Prostate gland (tissue), 2 donors: ENCODE measurements at regions not wholly inside any gene's neighbourhood (a gene's known extent, or its start where the extent isn't known, plus 50 kb on each side); places are given as distances from the start of the nearest gene placed in this dataset.

ENCODE experiments used
- DNase-seq: peaks from one replicate; pipeline ENCODE4 v3.0.0-alpha.2; 2019; ENCODE audit warnings: low spot score
- H3K27ac ChIP-seq, 2 donors: fragments of 200-600 bp; sonication (generic); 2 replicates each; pipeline ENCODE4 v1.5.1; 2017 to 2019
- H3K27me3 ChIP-seq: fragments of 200-600 bp; sonication (generic); replicated peaks from 2 replicates; pipeline ENCODE4 v1.5.1; 2019; ENCODE audit not compliant: insufficient read depth
- H3K36me3 ChIP-seq, 2 donors: fragments of 200-600 bp; sonication (generic); 1 replicate in 1 of 2; 2 replicates in 1 of 2; pipeline versions ENCODE4 v1.5.1 to v1.8.1; 2017 to 2019
- H3K4me1 ChIP-seq: fragments of 200-600 bp; sonication (generic); replicated peaks from 2 replicates; pipeline ENCODE4 v1.5.1; 2019
- H3K4me3 ChIP-seq, 2 donors: fragments of 200-600 bp; sonication (generic); 2 replicates each; pipeline ENCODE4 v1.5.1; 2017 to 2019
- H3K9me3 ChIP-seq: fragments of 200-600 bp; sonication (generic); 2 replicates; pipeline ENCODE4 v1.5.1; 2017
- POLR2A ChIP-seq: fragments of 450-650 bp; IDR thresholded peaks from one replicate; pipeline ENCODE4 v1.6.1; 2016; ENCODE audit warnings: antibody characterized with exemption, mild to moderate bottlenecking
- POLR2AphosphoS5 ChIP-seq: sonication (generic); formaldehyde crosslinking; IDR thresholded peaks from one replicate; pipeline ENCODE4 v1.6.1; 2017; ENCODE audit warnings: antibody characterized with exemption
- WGBS: methylation state at CpG from one replicate; pipeline ENCODE4 v1.1.5; 2018; 5-methylcytosine and 5-hydroxymethylcytosine counted together
- intact Hi-C: fragments of 100-400 bp; cut with DNase I; formaldehyde crosslinking; loops from one replicate; pipeline ENCODE4 v1.14.2; 2022
- TF ChIP-seq, protein P1 (sequence below), 4 experiments: fragments of 200-600 bp in 2 of 4; fragments of 450-650 bp in 2 of 4; sonication (generic) in 2 of 4; IDR thresholded peaks; 1 replicate in 3 of 4; 2 replicates in 1 of 4; pipeline ENCODE4 v1.5.1; 2016 to 2019; ENCODE audit warnings: antibody characterized with exemption in 4 of 4, mild to moderate bottlenecking in 2 of 4, moderate library complexity in 2 of 4

GRCh38 chr18:61196750-61197149 lies 136.5 kb upstream of the CDH20 start:
- TF ChIP-seq, protein P1, sequence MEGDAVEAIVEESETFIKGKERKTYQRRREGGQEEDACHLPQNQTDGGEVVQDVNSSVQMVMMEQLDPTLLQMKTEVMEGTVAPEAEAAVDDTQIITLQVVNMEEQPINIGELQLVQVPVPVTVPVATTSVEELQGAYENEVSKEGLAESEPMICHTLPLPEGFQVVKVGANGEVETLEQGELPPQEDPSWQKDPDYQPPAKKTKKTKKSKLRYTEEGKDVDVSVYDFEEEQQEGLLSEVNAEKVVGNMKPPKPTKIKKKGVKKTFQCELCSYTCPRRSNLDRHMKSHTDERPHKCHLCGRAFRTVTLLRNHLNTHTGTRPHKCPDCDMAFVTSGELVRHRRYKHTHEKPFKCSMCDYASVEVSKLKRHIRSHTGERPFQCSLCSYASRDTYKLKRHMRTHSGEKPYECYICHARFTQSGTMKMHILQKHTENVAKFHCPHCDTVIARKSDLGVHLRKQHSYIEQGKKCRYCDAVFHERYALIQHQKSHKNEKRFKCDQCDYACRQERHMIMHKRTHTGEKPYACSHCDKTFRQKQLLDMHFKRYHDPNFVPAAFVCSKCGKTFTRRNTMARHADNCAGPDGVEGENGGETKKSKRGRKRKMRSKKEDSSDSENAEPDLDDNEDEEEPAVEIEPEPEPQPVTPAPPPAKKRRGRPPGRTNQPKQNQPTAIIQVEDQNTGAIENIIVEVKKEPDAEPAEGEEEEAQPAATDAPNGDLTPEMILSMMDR (IDR thresholded peaks at IDR 0.05), result no peak
- TF ChIP-seq POLR2A (no peak), POLR2AphosphoS5 (no peak)
- no peaks in the 10 kb centered on the region for H3K9me3 ChIP-seq
- H3K4me1 ChIP-seq, result no peaks in the 10 kb centered on the region
- no peak overlapping the region for H3K4me3 ChIP-seq
- no peak overlapping the region for H3K27ac ChIP-seq
- no peaks in the 10 kb centered on the region for H3K36me3 ChIP-seq
- intact Hi-C loops, result no loop called here
- no peak for DNase-seq
- H3K27me3 ChIP-seq, result no peaks in the 10 kb centered on the region
- WGBS, result 71% methylated on average over 4 of the region's 4 CpGs

DNA sequence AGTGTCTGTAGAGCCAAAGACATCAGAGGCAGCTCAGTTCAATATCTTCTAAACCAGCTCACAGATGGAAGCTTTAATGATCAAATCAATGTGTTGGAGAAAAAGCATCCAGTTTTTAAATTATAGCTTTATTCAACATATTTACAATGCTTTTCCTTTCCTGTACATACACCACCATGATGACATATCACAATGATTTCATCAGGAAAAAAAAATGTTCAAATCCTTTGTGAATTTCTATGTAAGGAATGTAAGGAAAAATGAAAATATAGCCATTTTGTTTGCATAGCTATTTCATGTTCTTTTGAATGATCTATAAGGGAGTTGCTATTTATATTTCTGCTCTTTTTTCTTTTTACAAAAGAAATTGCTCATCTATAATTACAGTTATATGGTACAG lies 134.7 kb upstream of the CDH20 start:
- TF ChIP-seq POLR2AphosphoS5, result no peak
- TF ChIP-seq, protein P1 (IDR thresholded peaks at IDR 0.05), result no peak
- TF ChIP-seq POLR2A, result no peak
- H3K9me3 ChIP-seq, result no peaks in the 10 kb centered on the region
- H3K4me3 ChIP-seq, result no peak overlapping the region
- no peaks in the 10 kb centered on the region for H3K4me1 ChIP-seq
- DNase-seq, result no peak
- no peaks in the 10 kb centered on the region for H3K36me3 ChIP-seq
- intact Hi-C loops, result no loop called here
- H3K27me3 ChIP-seq, result no peaks in the 10 kb centered on the region
- H3K27ac ChIP-seq, result no peak overlapping the region

DNA sequence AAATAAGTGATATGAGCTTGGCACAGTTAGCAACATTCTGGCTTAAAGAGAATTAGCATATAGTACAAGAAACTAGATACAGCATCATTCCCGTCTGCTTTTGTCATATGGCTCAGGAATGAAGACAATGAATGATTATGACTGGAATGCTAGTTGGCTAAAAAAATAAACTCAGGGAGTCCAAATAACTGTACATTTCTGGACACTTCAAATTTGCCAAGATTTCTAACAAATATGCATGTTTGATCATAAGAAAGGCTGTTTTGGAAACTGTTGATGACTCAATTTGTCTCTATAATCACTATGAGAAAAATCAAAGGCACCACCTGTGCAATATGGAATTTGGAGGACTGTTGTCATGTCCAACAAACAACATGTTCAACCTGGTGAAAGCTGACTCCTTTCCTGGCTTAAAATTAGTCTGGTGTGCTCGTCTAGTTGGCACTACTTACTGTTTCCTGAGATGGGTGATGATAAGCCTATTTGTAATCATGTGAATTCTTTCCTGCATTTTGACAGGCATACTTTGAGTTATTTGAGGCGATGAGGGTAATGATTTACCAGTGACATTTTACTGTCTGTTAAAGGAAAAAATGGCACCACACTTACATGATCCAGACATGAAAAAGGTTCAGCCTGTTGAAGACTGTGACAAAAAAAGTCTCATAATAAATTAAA lies 133.9 kb upstream of the CDH20 start:
- WGBS, result 30% methylated on average over 3 of the region's 3 CpGs
- DNase-seq, result no peak
- no peak overlapping the region for H3K4me3 ChIP-seq

DNA sequence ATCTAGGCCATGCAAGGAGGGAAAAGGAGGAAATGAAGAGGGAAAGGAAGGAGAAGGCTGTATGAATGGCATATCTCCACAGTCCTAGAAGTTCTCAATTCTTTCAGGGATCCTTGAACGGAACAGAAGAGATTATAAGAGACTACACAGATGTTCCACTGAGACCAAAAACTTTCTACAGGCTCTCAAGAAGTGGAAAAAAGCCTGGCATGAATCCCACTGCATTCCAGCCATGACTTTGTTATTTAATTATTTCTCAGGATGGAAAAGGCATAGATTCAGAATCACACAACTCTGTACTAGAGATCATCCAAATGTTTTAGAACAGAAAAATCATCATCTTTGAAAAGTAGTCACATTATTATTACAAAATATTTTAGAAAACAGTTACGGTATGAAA lies 131.7 kb upstream of the CDH20 start:
- H3K36me3 ChIP-seq, result no peaks in the 10 kb centered on the region
- TF ChIP-seq, protein P1 (IDR thresholded peaks at IDR 0.05), result no peak
- TF ChIP-seq POLR2A, result no peak
- TF ChIP-seq POLR2AphosphoS5, result no peak
- intact Hi-C loops, result no loop called here
- no peaks in the 10 kb centered on the region for H3K9me3 ChIP-seq
- no peaks in the 10 kb centered on the region for H3K4me1 ChIP-seq
- no peak for DNase-seq
- no peak overlapping the region for H3K27ac ChIP-seq
- H3K27me3 ChIP-seq, result no peaks in the 10 kb centered on the region
- H3K4me3 ChIP-seq, result no peak overlapping the region
- 83% methylated on average over 2 of the region's 2 CpGs for WGBS

More for the DNA sequence above, 133.9 kb upstream of the CDH20 start:
- TF ChIP-seq POLR2AphosphoS5, result no peak
- TF ChIP-seq, protein P1 (IDR thresholded peaks at IDR 0.05), result no peak
- no peak for TF ChIP-seq POLR2A
- no peaks in the 10 kb centered on the region for H3K27me3 ChIP-seq
- no peaks in the 10 kb centered on the region for H3K36me3 ChIP-seq
- no peaks in the 10 kb centered on the region for H3K4me1 ChIP-seq
- intact Hi-C loops, result no loop called here
- H3K9me3 ChIP-seq, result no peaks in the 10 kb centered on the region
- no peak overlapping the region for H3K27ac ChIP-seq

DNA sequence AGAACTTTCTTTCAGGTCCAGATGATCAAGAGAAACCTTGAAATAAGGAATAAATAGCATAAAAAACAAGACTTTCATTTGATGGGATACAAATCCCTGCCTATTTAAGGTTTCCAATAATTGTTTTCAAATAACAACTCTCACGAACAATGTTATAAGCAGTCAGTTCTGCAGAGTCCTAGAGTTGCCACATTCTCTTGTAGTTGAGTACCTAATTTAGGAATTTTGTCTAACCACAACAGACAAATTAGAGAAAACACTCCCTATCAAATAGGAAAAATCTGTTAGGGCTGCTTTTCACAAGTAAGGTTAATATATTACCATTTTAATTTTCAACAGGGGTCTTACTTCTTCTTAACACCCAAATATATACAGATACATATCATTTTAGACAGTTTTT lies 130.1 kb upstream of the CDH20 start:
- no peak for TF ChIP-seq POLR2AphosphoS5
- TF ChIP-seq POLR2A, result no peak
- TF ChIP-seq, protein P1 (IDR thresholded peaks at IDR 0.05), result no peak
- WGBS, result 86% methylated on average over 1 of the region's 1 CpG
- H3K27me3 ChIP-seq, result no peaks in the 10 kb centered on the region
- H3K4me3 ChIP-seq, result no peak overlapping the region
- H3K36me3 ChIP-seq, result no peaks in the 10 kb centered on the region
- no peak for DNase-seq
- no peaks in the 10 kb centered on the region for H3K9me3 ChIP-seq
- no peak overlapping the region for H3K27ac ChIP-seq
- intact Hi-C loops, result no loop called here
- no peaks in the 10 kb centered on the region for H3K4me1 ChIP-seq
